ENCODE measurements at regions not wholly inside any gene's neighbourhood (a gene's known extent, or its start where the extent isn't known, plus 50 kb on each side); places are given as distances from the start of the nearest gene placed in this dataset.

DNA sequence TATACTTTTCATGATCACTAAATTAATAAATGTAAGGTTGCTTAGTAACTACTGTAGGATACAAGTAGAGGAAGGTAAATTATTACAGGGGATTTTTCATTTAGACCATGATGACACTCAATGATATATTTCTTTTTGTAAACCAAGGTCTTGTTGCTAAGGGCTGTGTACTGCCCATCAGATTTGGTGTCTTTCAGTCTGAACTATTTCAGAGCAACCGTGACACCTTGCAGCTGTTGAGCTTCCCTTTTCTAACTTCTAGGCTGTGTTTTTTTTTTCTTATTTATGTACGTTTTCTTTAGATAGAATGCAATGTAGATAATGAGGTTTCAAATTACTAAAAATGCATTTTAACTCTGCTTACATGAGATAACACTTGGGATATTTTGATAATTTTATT, 292.0 kb upstream of the MBL2 start:
- TF ChIP-seq, protein P1, sequence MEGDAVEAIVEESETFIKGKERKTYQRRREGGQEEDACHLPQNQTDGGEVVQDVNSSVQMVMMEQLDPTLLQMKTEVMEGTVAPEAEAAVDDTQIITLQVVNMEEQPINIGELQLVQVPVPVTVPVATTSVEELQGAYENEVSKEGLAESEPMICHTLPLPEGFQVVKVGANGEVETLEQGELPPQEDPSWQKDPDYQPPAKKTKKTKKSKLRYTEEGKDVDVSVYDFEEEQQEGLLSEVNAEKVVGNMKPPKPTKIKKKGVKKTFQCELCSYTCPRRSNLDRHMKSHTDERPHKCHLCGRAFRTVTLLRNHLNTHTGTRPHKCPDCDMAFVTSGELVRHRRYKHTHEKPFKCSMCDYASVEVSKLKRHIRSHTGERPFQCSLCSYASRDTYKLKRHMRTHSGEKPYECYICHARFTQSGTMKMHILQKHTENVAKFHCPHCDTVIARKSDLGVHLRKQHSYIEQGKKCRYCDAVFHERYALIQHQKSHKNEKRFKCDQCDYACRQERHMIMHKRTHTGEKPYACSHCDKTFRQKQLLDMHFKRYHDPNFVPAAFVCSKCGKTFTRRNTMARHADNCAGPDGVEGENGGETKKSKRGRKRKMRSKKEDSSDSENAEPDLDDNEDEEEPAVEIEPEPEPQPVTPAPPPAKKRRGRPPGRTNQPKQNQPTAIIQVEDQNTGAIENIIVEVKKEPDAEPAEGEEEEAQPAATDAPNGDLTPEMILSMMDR (IDR thresholded peaks at IDR 0.05), result no peak
- no peak for TF ChIP-seq EZH2phosphoT487 (IDR thresholded peaks at IDR 0.05)
- no peak for TF ChIP-seq EZH2 (IDR thresholded peaks at IDR 0.05)
